GM15510 (cell line): ENCODE measurements at regions not wholly inside any gene's neighbourhood (a gene's known extent, or its start where the extent isn't known, plus 50 kb on each side); places are given as distances from the start of the nearest gene placed in this dataset.

Source experiments
- POLR2A ChIP-seq: IDR thresholded peaks from 3 replicates; pipeline ENCODE4 v1.6.1; 2011; ENCODE audit warnings: borderline replicate concordance; ENCODE audit not compliant: insufficient read length; ENCODE audit errors: extremely low read depth

- TF ChIP-seq POLR2A, result no peak
Observed at GRCh38 chr2:2839782-2840531, 508.9 kb upstream of the MYT1L start.

- TF ChIP-seq POLR2A, result no peak
Observed at GRCh38 chr2:2839393-2839781, 508.3 kb upstream of the MYT1L start.

- no peak for TF ChIP-seq POLR2A
Observed at GRCh38 chr2:2838548-2838845, 507.4 kb upstream of the MYT1L start.

GRCh38 chr2:2837746-2838547 lies 506.9 kb upstream of the MYT1L start:
- TF ChIP-seq POLR2A, result no peak

GRCh38 chr2:2836343-2837070 lies 505.4 kb upstream of the MYT1L start:
- TF ChIP-seq POLR2A, result no peak

- no peak for TF ChIP-seq POLR2A
Observed at GRCh38 chr2:2834516-2835254, 503.6 kb upstream of the MYT1L start.

GRCh38 chr2:2834105-2834504 lies 503.0 kb upstream of the MYT1L start:
- no peak for TF ChIP-seq POLR2A

GRCh38 chr2:2832657-2833056 lies 501.6 kb upstream of the MYT1L start:
- TF ChIP-seq POLR2A, result no peak

GRCh38 chr2:2831633-2832032 lies 500.6 kb upstream of the MYT1L start:
- no peak for TF ChIP-seq POLR2A

GRCh38 chr2:2830576-2830975 lies 499.5 kb upstream of the MYT1L start:
- no peak for TF ChIP-seq POLR2A

GRCh38 chr2:2828774-2829368 lies 497.8 kb upstream of the MYT1L start:
- TF ChIP-seq POLR2A, result no peak

GRCh38 chr2:2827761-2828221 lies 496.7 kb upstream of the MYT1L start:
- TF ChIP-seq POLR2A, result no peak

- TF ChIP-seq POLR2A, result no peak
Observed at GRCh38 chr2:2827046-2827636, 496.1 kb upstream of the MYT1L start.

- no peak for TF ChIP-seq POLR2A
Observed at GRCh38 chr2:2826621-2827020, 495.5 kb upstream of the MYT1L start.
